SK-N-SH (cell line): ENCODE measurements at regions not wholly inside any gene's neighbourhood (a gene's known extent, or its start where the extent isn't known, plus 50 kb on each side); places are given as distances from the start of the nearest gene placed in this dataset.

ENCODE experiments used
- CTCF ChIA-PET: fragments of 300-600, 350-600 bp; formaldehyde crosslinking; extraction: SDS; loops from one replicate; lab custom pipeline; 2021; lab: Yijun Ruan, JAX
- POLR2A ChIA-PET: fragments of 350-600 bp; sonication (Branson Sonifier 250); formaldehyde crosslinking; extraction: SDS; loops from one replicate; lab custom pipeline; 2020; ENCODE audit warnings: antibody characterized with exemption, inconsistent platforms; lab: Yijun Ruan, JAX
- DNase-seq: peaks from one replicate; pipeline ENCODE4 v3.0.0; 2012
- H2AFZ ChIP-seq: fragments of 200-600 bp; sonication (generic); 2 replicates; pipeline ENCODE4 v1.8.1; 2016; ENCODE audit warnings: antibody characterized with exemption, mild to moderate bottlenecking, low read depth
- H3F3A ChIP-seq: fragments of 200-600 bp; sonication (generic); replicated peaks from 2 replicates; pipeline ENCODE3; 2016; ENCODE audit warnings: antibody characterized with exemption, mild to moderate bottlenecking; ENCODE audit not compliant: insufficient read depth
- H3K27ac ChIP-seq, 2 experiments: fragments of 200-500 bp in 1 of 2; fragments of 200-600 bp in 1 of 2; sonication (Bioruptor generic) in 1 of 2; sonication (generic), shearing (Covaris generic) in 1 of 2; 2 replicates each; pipeline versions ENCODE4 v1.5.1 to v1.6.1; 2014 to 2016; ENCODE audit warnings: low read depth in 2 of 2, inconsistent platforms in 1 of 2, low read length in 1 of 2, mild to moderate bottlenecking in 1 of 2, mixed read lengths in 1 of 2
- H3K27me3 ChIP-seq: fragments of 200-600 bp; sonication (generic), shearing (Covaris generic); 2 replicates; pipeline ENCODE4 v1.6.1; 2016; ENCODE audit warnings: mixed run types; ENCODE audit not compliant: insufficient read depth
- H3K36me3 ChIP-seq, 2 experiments: fragments of 200-500 bp in 1 of 2; fragments of 200-600 bp in 1 of 2; sonication (Bioruptor generic) in 1 of 2; sonication (generic) in 1 of 2; replicated peaks in 1 of 2; 2 replicates each; pipeline versions ENCODE3 to v1.5.1; 2014 to 2016; ENCODE audit warnings: low read length in 1 of 2, mild to moderate bottlenecking in 1 of 2; ENCODE audit not compliant: insufficient read depth in 2 of 2, control insufficient read depth in 1 of 2
- H3K4me1 ChIP-seq, 2 experiments: fragments of 200-500 bp in 1 of 2; fragments of 200-600 bp in 1 of 2; sonication (Bioruptor generic) in 1 of 2; sonication (generic), shearing (Covaris generic) in 1 of 2; 2 replicates each; pipeline versions ENCODE4 v1.5.1 to v1.6.1; 2014 to 2016; ENCODE audit warnings: low read depth in 1 of 2, low read length in 1 of 2, mixed run types in 1 of 2; ENCODE audit not compliant: insufficient read depth in 2 of 2, control insufficient read depth in 1 of 2
- H3K4me2 ChIP-seq: fragments of 200-600 bp; sonication (generic), shearing (Covaris generic); 2 replicates; pipeline ENCODE4 v1.6.1; 2017; ENCODE audit warnings: mixed run types
- H3K4me3 ChIP-seq, 2 experiments: fragments of 200-500 bp in 1 of 2; fragments of 200-600 bp in 1 of 2; sonication (Bioruptor generic) in 1 of 2; sonication (generic), shearing (Covaris generic) in 1 of 2; 2 replicates each; pipeline versions ENCODE4 v1.5.1 to v1.8.1; 2014 to 2016; ENCODE audit warnings: low read depth in 2 of 2, inconsistent platforms in 1 of 2, low read length in 1 of 2, mild to moderate bottlenecking in 1 of 2, mixed read lengths in 1 of 2, moderate library complexity in 1 of 2
- H3K79me2 ChIP-seq: fragments of 200-600 bp; sonication (generic); 2 replicates; pipeline ENCODE4 v1.8.1; 2017; ENCODE audit warnings: mild to moderate bottlenecking; ENCODE audit not compliant: insufficient read depth
- H3K9ac ChIP-seq: fragments of 200-600 bp; sonication (generic); 2 replicates; pipeline ENCODE4 v1.6.1; 2017; ENCODE audit warnings: mixed run types
- H3K9me2 ChIP-seq: fragments of 200-600 bp; sonication (generic); 2 replicates; pipeline ENCODE4 v1.6.1; 2017; ENCODE audit warnings: mixed run types
- H3K9me3 ChIP-seq: fragments of 200-600 bp; sonication (generic); 2 replicates; pipeline ENCODE4 v1.6.1; 2017; ENCODE audit warnings: mixed run types, mild to moderate bottlenecking, moderate library complexity
- H4K20me1 ChIP-seq: fragments of 200-600 bp; sonication (generic); 2 replicates; pipeline ENCODE4 v1.6.1; 2017; ENCODE audit warnings: mild to moderate bottlenecking, mixed run types; ENCODE audit not compliant: insufficient read depth
- ELF1 ChIP-seq: IDR thresholded peaks from 2 replicates; pipeline ENCODE4 v1.4.0; 2012
- EP300 ChIP-seq, 2 experiments: IDR thresholded peaks; 2 replicates each; pipeline versions ENCODE4 v1.4.0 to v1.6.1; 2012; ENCODE audit warnings: borderline replicate concordance in 1 of 2, low read depth in 1 of 2, low read length in 1 of 2
- FOXJ3 ChIP-seq: sonication (generic); formaldehyde crosslinking; IDR thresholded peaks from 2 replicates; pipeline ENCODE4 v1.5.1; 2020; ENCODE audit warnings: mild to moderate bottlenecking, missing genetic modification reagents
- FOXM1 ChIP-seq: IDR thresholded peaks from 2 replicates; pipeline ENCODE4 v1.4.0; 2012; ENCODE audit warnings: low read depth, mild to moderate bottlenecking
- GABPA ChIP-seq: IDR thresholded peaks from 2 replicates; pipeline ENCODE4 v1.4.0; 2012; ENCODE audit warnings: low read depth, mild to moderate bottlenecking
- GATA2 ChIP-seq: sonication (generic); formaldehyde crosslinking; IDR thresholded peaks from 2 replicates; pipeline ENCODE4 v1.5.0; 2020; ENCODE audit warnings: mild to moderate bottlenecking, missing genetic modification reagents
- JUND ChIP-seq: IDR thresholded peaks from 2 replicates; pipeline ENCODE4 v1.4.0; 2012
- MXI1 ChIP-seq: IDR thresholded peaks from 2 replicates; pipeline ENCODE4 v1.6.1; 2012; ENCODE audit warnings: mild to moderate bottlenecking, low read depth, low read length, improper control_type of control experiment
- POLR2AphosphoS5 ChIP-seq: IDR thresholded peaks from 2 replicates; pipeline ENCODE4 v1.6.1; 2012; ENCODE audit warnings: low read depth, low read length
- RAD21 ChIP-seq: IDR thresholded peaks from 2 replicates; pipeline ENCODE4 v1.6.1; 2012; ENCODE audit warnings: mild to moderate bottlenecking, low read length
- RCOR1 ChIP-seq: fragments of 150-350 bp; IDR thresholded peaks from 2 replicates; pipeline ENCODE4 v1.6.1; 2017; ENCODE audit warnings: antibody characterized with exemption, low read length
- RFX5 ChIP-seq: IDR thresholded peaks from 2 replicates; pipeline ENCODE4 v1.6.1; 2012; ENCODE audit warnings: mild to moderate bottlenecking, improper control_type of control experiment, low read length
- SMC3 ChIP-seq: IDR thresholded peaks from 2 replicates; pipeline ENCODE4 v1.6.1; 2012; ENCODE audit warnings: low read depth, low read length, improper control_type of control experiment
- TAF1 ChIP-seq: IDR thresholded peaks from 2 replicates; pipeline ENCODE4 v1.6.1; 2012; ENCODE audit warnings: low read depth, mild to moderate bottlenecking, low read length, moderate library complexity, borderline replicate concordance
- TCF12 ChIP-seq: IDR thresholded peaks from 2 replicates; pipeline ENCODE4 v1.4.0; 2012
- TEAD4 ChIP-seq: IDR thresholded peaks from 2 replicates; pipeline ENCODE4 v1.4.0; 2012; ENCODE audit warnings: mild to moderate bottlenecking, borderline replicate concordance; ENCODE audit not compliant: insufficient read depth
- YY1 ChIP-seq: IDR thresholded peaks from 2 replicates; pipeline ENCODE4 v1.4.0; 2012; ENCODE audit warnings: low read depth, mild to moderate bottlenecking
- WGBS: methylation state at CpG from one replicate; pipeline ENCODE4 v1.1.6; 2017; ENCODE audit warnings: low lambda C conversion rate; 5-methylcytosine and 5-hydroxymethylcytosine counted together
- TF ChIP-seq, protein P1 (sequence below): IDR thresholded peaks from 2 replicates; pipeline ENCODE4 v1.4.0; 2012; ENCODE audit warnings: low read depth
- TF ChIP-seq, protein P2 (sequence below): fragments of 200-600 bp; sonication (generic); IDR thresholded peaks from 2 replicates; pipeline ENCODE4 v1.6.1; 2017; ENCODE audit warnings: antibody characterized with exemption, mild to moderate bottlenecking, moderate library complexity

DNA sequence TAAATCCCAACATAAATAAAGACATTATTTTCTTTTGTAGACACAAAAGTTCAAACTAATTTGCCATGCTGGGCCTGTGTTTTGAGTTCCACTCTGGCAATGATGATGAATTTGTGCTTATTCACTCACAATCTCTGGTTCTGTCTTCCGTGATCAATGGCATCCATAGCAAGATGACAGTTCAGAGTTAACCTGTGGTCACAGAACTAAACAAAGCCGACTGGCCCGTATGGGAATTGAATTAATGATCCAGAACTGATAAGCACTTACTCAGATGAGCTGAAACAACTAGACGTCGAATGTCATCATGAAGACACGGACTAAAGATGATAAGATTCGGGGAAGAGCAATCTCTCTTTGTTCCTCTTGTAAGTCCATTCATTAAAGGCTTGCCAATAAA is 81.6 kb downstream of the CAPZA3 start:
- POLR2A ChIA-PET, result no interaction called here
- Histone ChIP-seq H4K20me1 (no peaks in the 10 kb centered on the region), H3K9ac (no peak overlapping the region), H3K4me2 (no peak overlapping the region), H3K36me3 (no peaks in the 10 kb centered on the region), H3K9me3 (no peaks in the 10 kb centered on the region), H2AFZ (no peak overlapping the region), H3K4me3 (no peak overlapping the region), H3K27me3 (no peaks in the 10 kb centered on the region), H3K4me1 (no peaks in the 10 kb centered on the region), H3K79me2 (no peaks in the 10 kb centered on the region), H3F3A (no peaks in the 10 kb centered on the region), H3K27ac (no peak overlapping the region), H3K9me2 (no peaks in the 10 kb centered on the region)
- CTCF ChIA-PET, result no interaction called here
- 86% methylated on average over 7 of the region's 7 CpGs for WGBS
- no peak for DNase-seq
- no peak for TF ChIP-seq FOXM1
- TF ChIP-seq JUND, result no peak
- no peak for TF ChIP-seq RAD21
- TF ChIP-seq YY1, result no peak
- TF ChIP-seq, protein P1, sequence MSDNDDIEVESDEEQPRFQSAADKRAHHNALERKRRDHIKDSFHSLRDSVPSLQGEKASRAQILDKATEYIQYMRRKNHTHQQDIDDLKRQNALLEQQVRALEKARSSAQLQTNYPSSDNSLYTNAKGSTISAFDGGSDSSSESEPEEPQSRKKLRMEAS, result no peak
- TF ChIP-seq MXI1, result no peak
- no peak for TF ChIP-seq GABPA
- TF ChIP-seq RCOR1, result no peak
- TF ChIP-seq TEAD4, result no peak
- TF ChIP-seq FOXJ3 (CRISPR knock-in tag), result no peak
- no peak for TF ChIP-seq EP300 (IDR thresholded peaks at IDR 0.05; ENCODE audit: borderline replicate concordance in 1 of 2, low read depth in 1 of 2, low read length in 1 of 2)
- TF ChIP-seq SMC3, result no peak
- no peak for TF ChIP-seq GATA2 (CRISPR knock-in tag)
- no peak for TF ChIP-seq TAF1
- no peak for TF ChIP-seq TCF12
- no peak for TF ChIP-seq ELF1
- TF ChIP-seq, protein P2, sequence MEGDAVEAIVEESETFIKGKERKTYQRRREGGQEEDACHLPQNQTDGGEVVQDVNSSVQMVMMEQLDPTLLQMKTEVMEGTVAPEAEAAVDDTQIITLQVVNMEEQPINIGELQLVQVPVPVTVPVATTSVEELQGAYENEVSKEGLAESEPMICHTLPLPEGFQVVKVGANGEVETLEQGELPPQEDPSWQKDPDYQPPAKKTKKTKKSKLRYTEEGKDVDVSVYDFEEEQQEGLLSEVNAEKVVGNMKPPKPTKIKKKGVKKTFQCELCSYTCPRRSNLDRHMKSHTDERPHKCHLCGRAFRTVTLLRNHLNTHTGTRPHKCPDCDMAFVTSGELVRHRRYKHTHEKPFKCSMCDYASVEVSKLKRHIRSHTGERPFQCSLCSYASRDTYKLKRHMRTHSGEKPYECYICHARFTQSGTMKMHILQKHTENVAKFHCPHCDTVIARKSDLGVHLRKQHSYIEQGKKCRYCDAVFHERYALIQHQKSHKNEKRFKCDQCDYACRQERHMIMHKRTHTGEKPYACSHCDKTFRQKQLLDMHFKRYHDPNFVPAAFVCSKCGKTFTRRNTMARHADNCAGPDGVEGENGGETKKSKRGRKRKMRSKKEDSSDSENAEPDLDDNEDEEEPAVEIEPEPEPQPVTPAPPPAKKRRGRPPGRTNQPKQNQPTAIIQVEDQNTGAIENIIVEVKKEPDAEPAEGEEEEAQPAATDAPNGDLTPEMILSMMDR, result no peak

DNA sequence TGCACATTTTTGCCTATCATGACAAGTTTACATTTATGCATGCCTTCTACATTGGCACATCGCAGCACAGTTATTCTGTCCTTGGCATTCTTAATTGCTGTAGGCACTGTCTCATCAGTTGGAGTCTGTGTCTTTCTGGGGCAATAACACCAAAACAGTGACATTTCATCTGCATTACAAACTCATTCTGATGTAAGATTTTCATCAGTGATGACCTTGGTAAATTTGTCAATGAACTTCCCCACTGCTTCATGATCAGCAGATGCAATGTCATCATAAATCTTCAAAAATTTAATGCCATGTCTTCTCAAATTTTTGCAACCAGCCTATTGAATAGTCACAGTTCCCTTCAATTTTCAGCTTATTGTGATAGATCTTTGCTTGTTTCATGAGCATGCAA is 85.5 kb downstream of the CAPZA3 start:
- POLR2A ChIA-PET, result no interaction called here
- 71% methylated on average over 1 of the region's 1 CpG for WGBS
- Histone ChIP-seq H3K27me3 (no peaks in the 10 kb centered on the region), H3K27ac (no peak overlapping the region), H3K4me2 (no peak overlapping the region), H3K9me3 (no peaks in the 10 kb centered on the region), H3K4me3 (no peak overlapping the region), H3K36me3 (no peaks in the 10 kb centered on the region), H3K9ac (no peak overlapping the region), H3K9me2 (no peaks in the 10 kb centered on the region), H3K4me1 (no peaks in the 10 kb centered on the region), H3F3A (no peaks in the 10 kb centered on the region), H4K20me1 (no peaks in the 10 kb centered on the region), H2AFZ (no peak overlapping the region)
- DNase-seq, result no peak
- TF ChIP-seq TAF1, result no peak
- no peak for TF ChIP-seq RFX5
- TF ChIP-seq RCOR1, result no peak
- TF ChIP-seq POLR2AphosphoS5, result no peak
- no peak for TF ChIP-seq TCF12
- TF ChIP-seq, all 33 proteins: peak for 0
- CTCF ChIA-PET, result no interaction called here
- H3K79me2 ChIP-seq, result no peaks in the 10 kb centered on the region
